ENCODE measurements at regions not wholly inside any gene's neighbourhood (a gene's known extent, or its start where the extent isn't known, plus 50 kb on each side); places are given as distances from the start of the nearest gene placed in this dataset.

- no peak overlapping the region for H3K27ac ChIP-seq (ENCODE audit: low read depth in 1 of 2, low read length in 2 of 2)
- ATAC-seq (ENCODE audit: poor library complexity) (no peak), DNase-seq (no peak)
- peaks cover 0 to 6% of the 10 kb centered on the region in 2 experiments for H3K27me3 ChIP-seq (ENCODE audit: control insufficient read depth in 1 of 2, insufficient read depth in 2 of 2, low read length in 2 of 2)
- H3K9me3 ChIP-seq (ENCODE audit: control insufficient read depth in 1 of 2, insufficient read depth in 1 of 2, low read length in 2 of 2), result no peaks in the 10 kb centered on the region
- no peaks in the 10 kb centered on the region for H3K36me3 ChIP-seq (ENCODE audit: insufficient read depth, low read length)
- H3K27ac Mint-ChIP-seq, result no peak overlapping the region
- H3K36me3 Mint-ChIP-seq (ENCODE audit: low read depth), result no peaks in the 10 kb centered on the region
- H3K27me3 Mint-ChIP-seq, result peaks cover 11% of the 10 kb centered on the region
- ChIA-PET CTCF (no interaction called here), POLR2A (no interaction called here)
- H3K4me1 ChIP-seq (ENCODE audit: insufficient read depth, low read length), result no peaks in the 10 kb centered on the region
- H3K4me3 ChIP-seq (ENCODE audit: low read length), result no peak overlapping the region
- intact Hi-C loops (cut with DNase I, micrococcal nuclease), result no loop called here
- H3K4me1 Mint-ChIP-seq (ENCODE audit: low read depth), result no peaks in the 10 kb centered on the region
- no peak overlapping the region for H3K4me3 Mint-ChIP-seq
- TF ChIP-seq, protein P1, sequence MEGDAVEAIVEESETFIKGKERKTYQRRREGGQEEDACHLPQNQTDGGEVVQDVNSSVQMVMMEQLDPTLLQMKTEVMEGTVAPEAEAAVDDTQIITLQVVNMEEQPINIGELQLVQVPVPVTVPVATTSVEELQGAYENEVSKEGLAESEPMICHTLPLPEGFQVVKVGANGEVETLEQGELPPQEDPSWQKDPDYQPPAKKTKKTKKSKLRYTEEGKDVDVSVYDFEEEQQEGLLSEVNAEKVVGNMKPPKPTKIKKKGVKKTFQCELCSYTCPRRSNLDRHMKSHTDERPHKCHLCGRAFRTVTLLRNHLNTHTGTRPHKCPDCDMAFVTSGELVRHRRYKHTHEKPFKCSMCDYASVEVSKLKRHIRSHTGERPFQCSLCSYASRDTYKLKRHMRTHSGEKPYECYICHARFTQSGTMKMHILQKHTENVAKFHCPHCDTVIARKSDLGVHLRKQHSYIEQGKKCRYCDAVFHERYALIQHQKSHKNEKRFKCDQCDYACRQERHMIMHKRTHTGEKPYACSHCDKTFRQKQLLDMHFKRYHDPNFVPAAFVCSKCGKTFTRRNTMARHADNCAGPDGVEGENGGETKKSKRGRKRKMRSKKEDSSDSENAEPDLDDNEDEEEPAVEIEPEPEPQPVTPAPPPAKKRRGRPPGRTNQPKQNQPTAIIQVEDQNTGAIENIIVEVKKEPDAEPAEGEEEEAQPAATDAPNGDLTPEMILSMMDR (IDR thresholded peaks at IDR 0.05), result no peak
- H3K9me3 Mint-ChIP-seq, result no peaks in the 10 kb centered on the region
Measured at GRCh38 chrX:43573441-43574015, 82.6 kb upstream of the MAOA start.

DNA sequence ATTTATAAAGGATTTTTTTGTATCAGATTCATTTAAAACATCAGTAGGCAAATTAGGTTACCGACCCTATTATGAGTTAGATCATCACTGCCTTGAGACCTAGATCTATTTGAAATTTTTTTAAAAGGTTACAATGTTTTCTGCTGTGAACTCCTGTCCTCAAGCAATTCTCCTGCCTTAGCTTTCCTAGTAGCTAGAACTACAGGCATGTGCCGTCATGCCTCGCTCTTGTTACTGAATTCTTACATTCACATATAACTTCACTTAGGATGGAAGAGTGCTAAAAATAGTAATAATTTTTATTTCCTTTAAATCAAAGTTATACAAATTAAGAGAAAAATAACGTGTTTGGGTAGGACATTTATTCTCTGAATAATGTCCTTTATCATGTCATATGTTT lies 75.5 kb upstream of the MAOA start:
- Histone ChIP-seq H3K36me3 (ENCODE audit: insufficient read depth, low read length) (no peaks in the 10 kb centered on the region), H3K27me3 (ENCODE audit: control insufficient read depth in 1 of 2, insufficient read depth in 2 of 2, low read length in 2 of 2) (peaks cover 0 to 13% of the 10 kb centered on the region in 2 experiments), H3K27ac (ENCODE audit: low read depth in 1 of 2, low read length in 2 of 2) (no peak overlapping the region), H3K4me1 (ENCODE audit: insufficient read depth, low read length) (no peaks in the 10 kb centered on the region), H3K9me3 (ENCODE audit: control insufficient read depth in 1 of 2, insufficient read depth in 1 of 2, low read length in 2 of 2) (no peaks in the 10 kb centered on the region), H3K4me3 (ENCODE audit: low read length) (no peak overlapping the region)
- Mint-ChIP-seq H3K4me3 (no peak overlapping the region), H3K4me1 (ENCODE audit: low read depth) (no peaks in the 10 kb centered on the region), H3K27me3 (peaks cover 12% of the 10 kb centered on the region), H3K27ac (no peak overlapping the region), H3K36me3 (ENCODE audit: low read depth) (no peaks in the 10 kb centered on the region), H3K9me3 (no peaks in the 10 kb centered on the region)
- intact Hi-C loops (cut with DNase I, micrococcal nuclease), result no loop called here
- TF ChIP-seq, protein P1 (IDR thresholded peaks at IDR 0.05), result no peak
- ATAC-seq (ENCODE audit: poor library complexity) (no peak), DNase-seq (no peak)
- ChIA-PET POLR2A (no interaction called here), CTCF (no interaction called here)

DNA sequence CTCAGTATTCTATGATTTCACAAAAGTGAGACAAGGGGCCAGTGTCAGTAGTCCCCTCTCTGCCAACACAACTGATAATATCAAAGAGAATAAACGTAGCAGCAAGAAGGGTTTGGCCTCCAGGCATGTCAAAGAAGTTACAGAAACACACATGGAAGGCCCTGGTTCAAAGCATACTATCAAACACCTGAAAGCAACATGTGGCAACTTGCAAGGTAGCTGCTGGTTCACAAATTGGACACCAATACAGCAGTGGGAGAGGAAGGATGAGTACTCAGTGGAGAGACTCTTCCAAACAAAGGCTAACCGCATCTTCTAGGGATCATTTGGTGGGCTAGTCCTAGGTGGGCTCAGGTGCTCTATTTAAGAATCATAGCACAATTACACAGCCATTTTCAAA lies 74.9 kb upstream of the MAOA start:
- DNase-seq (no peak), ATAC-seq (ENCODE audit: poor library complexity) (no peak)
- H3K27me3 Mint-ChIP-seq, result peaks cover 12% of the 10 kb centered on the region
- H3K36me3 Mint-ChIP-seq (ENCODE audit: low read depth), result no peaks in the 10 kb centered on the region
- H3K27ac Mint-ChIP-seq, result no peak overlapping the region
- intact Hi-C loops (cut with DNase I, micrococcal nuclease), result no loop called here
- no peak overlapping the region for H3K4me3 ChIP-seq (ENCODE audit: low read length)
- no peaks in the 10 kb centered on the region for H3K36me3 ChIP-seq (ENCODE audit: insufficient read depth, low read length)
- peaks cover 0 to 13% of the 10 kb centered on the region in 2 experiments for H3K27me3 ChIP-seq (ENCODE audit: control insufficient read depth in 1 of 2, insufficient read depth in 2 of 2, low read length in 2 of 2)
- no peak overlapping the region for H3K4me3 Mint-ChIP-seq
- TF ChIP-seq, protein P1 (IDR thresholded peaks at IDR 0.05), result no peak
- H3K9me3 Mint-ChIP-seq, result no peaks in the 10 kb centered on the region
- POLR2A ChIA-PET, result no interaction called here
- H3K9me3 ChIP-seq (ENCODE audit: control insufficient read depth in 1 of 2, insufficient read depth in 1 of 2, low read length in 2 of 2), result no peaks in the 10 kb centered on the region
- CTCF ChIA-PET, result no interaction called here
- no peak overlapping the region for H3K27ac ChIP-seq (ENCODE audit: low read depth in 1 of 2, low read length in 2 of 2)
- no peaks in the 10 kb centered on the region for H3K4me1 ChIP-seq (ENCODE audit: insufficient read depth, low read length)
- H3K4me1 Mint-ChIP-seq (ENCODE audit: low read depth), result no peaks in the 10 kb centered on the region
